Nephron progenitor cell (in vitro differentiated cells): ENCODE measurements at regions not wholly inside any gene's neighbourhood (a gene's known extent, or its start where the extent isn't known, plus 50 kb on each side); places are given as distances from the start of the nearest gene placed in this dataset.

Experiments used
- DNase-seq: peaks from one replicate; pipeline ENCODE4 v3.0.0; 2021
- H3K27ac Mint-ChIP-seq: 2 replicates; pipeline ENCODE4 v1.8.0; 2021; ENCODE audit warnings: mild to moderate bottlenecking, moderate library complexity, mixed read lengths
- H3K27me3 Mint-ChIP-seq: 2 replicates; pipeline ENCODE4 v1.8.0; 2021; ENCODE audit warnings: mild to moderate bottlenecking, low read depth, mixed read lengths; ENCODE audit not compliant: poor library complexity
- H3K36me3 Mint-ChIP-seq: 2 replicates; pipeline ENCODE4 v1.8.0; 2021; ENCODE audit warnings: low read depth, mixed read lengths
- H3K4me1 Mint-ChIP-seq: 2 replicates; pipeline ENCODE4 v1.8.0; 2021; ENCODE audit warnings: mixed read lengths
- H3K4me3 Mint-ChIP-seq: 2 replicates; pipeline ENCODE4 v1.8.0; 2021; ENCODE audit warnings: mild to moderate bottlenecking, moderate library complexity, mixed read lengths
- H3K9me3 Mint-ChIP-seq: 2 replicates; pipeline ENCODE4 v1.8.0; 2021; ENCODE audit warnings: mild to moderate bottlenecking, moderate library complexity, mixed read lengths
- TF ChIP-seq, protein P1 (sequence below): fragments of 200-600 bp; sonication (generic); IDR thresholded peaks from 2 replicates; pipeline ENCODE4 v1.5.0; 2021; ENCODE audit warnings: antibody characterized with exemption

DNA sequence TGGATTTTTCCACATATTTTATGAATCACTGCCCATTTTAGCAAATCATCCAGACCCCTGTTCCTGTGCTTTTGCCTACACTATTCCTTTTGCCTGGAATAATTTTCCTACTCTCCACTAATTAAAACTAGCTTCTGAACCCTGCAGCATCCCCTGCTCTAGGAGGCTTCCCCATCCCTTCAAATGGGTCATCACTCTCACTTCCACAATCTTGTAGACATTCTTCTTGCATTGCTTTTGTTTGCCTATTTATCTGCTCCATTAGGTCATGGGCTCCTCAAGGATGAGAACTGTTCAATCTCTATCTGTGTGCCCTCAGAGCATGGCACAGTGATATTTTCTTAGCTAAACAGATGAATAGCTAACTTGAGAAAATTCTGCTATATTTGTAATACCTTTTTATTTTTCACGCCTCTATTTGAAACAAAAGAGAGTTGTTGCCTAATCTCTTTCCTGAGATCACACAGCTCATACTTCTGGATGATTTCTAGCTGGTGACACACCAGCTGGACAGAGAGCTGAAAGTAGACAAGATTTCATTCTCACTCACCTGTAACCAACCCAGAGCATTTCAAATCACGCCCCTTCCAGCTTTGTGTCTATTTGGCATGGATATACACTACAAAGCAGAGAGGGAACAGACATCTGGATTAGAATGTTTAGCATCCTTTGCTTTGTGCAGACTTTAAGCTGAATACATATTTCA lies 466.0 kb downstream of the FOXO1 start:
- TF ChIP-seq, protein P1, sequence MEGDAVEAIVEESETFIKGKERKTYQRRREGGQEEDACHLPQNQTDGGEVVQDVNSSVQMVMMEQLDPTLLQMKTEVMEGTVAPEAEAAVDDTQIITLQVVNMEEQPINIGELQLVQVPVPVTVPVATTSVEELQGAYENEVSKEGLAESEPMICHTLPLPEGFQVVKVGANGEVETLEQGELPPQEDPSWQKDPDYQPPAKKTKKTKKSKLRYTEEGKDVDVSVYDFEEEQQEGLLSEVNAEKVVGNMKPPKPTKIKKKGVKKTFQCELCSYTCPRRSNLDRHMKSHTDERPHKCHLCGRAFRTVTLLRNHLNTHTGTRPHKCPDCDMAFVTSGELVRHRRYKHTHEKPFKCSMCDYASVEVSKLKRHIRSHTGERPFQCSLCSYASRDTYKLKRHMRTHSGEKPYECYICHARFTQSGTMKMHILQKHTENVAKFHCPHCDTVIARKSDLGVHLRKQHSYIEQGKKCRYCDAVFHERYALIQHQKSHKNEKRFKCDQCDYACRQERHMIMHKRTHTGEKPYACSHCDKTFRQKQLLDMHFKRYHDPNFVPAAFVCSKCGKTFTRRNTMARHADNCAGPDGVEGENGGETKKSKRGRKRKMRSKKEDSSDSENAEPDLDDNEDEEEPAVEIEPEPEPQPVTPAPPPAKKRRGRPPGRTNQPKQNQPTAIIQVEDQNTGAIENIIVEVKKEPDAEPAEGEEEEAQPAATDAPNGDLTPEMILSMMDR = no peak
- Mint-ChIP-seq H3K4me1 (no peaks in the 10 kb centered on the region), H3K9me3 (peaks cover 4% of the 10 kb centered on the region), H3K4me3 (no peak overlapping the region), H3K27ac (no peak overlapping the region), H3K36me3 (no peaks in the 10 kb centered on the region), H3K27me3 (no peaks in the 10 kb centered on the region)
- DNase-seq = no peak

DNA sequence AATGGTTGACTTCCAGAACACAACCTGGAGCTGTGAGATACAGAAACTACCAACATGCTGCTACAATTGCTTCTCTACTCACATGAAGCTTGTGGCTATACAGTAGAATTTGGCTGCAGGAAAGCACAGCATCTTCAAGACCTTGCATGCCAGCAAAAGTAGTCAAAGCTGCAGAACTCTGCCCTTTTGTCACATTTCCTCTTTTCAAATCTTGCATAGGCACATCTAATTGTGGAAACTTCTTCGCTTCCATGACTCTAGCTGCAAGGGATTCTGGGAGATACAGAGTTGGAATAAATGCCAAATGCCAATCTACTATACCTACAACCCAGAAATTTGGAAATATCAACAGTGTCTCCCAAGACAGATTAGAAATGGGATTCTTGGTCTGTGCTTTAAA lies 462.2 kb downstream of the FOXO1 start:
- Mint-ChIP-seq H3K4me3 (no peak overlapping the region), H3K4me1 (no peaks in the 10 kb centered on the region), H3K9me3 (peaks cover 4% of the 10 kb centered on the region), H3K36me3 (no peaks in the 10 kb centered on the region), H3K27me3 (no peaks in the 10 kb centered on the region), H3K27ac (no peak overlapping the region)
- TF ChIP-seq, protein P1 = no peak
- no peak for DNase-seq

DNA sequence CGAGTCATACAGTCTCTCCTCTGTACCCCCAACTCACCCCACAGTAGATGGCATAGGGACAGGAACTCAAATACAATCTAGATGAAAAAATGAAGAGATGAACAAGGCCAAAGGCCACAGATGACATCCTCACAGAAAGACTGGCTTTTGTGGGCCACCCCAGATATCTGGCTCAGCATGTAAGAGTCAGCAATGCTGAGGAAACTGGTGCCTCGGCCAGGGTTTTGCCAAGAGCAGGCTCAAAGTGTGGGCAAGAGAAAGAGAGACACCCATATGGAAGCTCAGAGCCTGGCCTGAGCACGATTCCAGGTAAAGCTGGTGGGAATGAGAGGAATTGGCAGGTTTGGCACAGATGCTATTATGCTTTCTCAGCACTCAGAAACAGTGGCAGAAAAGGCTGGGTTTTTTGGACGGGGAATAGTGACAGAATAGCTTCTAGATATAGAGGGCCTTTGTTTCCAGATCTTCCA lies 460.6 kb downstream of the FOXO1 start:
- Mint-ChIP-seq H3K27me3 (peaks cover 3% of the 10 kb centered on the region), H3K27ac (no peak overlapping the region), H3K4me1 (no peaks in the 10 kb centered on the region), H3K36me3 (no peaks in the 10 kb centered on the region), H3K9me3 (peaks cover 4% of the 10 kb centered on the region), H3K4me3 (no peak overlapping the region)
- DNase-seq = no peak
- TF ChIP-seq, protein P1 = no peak

DNA sequence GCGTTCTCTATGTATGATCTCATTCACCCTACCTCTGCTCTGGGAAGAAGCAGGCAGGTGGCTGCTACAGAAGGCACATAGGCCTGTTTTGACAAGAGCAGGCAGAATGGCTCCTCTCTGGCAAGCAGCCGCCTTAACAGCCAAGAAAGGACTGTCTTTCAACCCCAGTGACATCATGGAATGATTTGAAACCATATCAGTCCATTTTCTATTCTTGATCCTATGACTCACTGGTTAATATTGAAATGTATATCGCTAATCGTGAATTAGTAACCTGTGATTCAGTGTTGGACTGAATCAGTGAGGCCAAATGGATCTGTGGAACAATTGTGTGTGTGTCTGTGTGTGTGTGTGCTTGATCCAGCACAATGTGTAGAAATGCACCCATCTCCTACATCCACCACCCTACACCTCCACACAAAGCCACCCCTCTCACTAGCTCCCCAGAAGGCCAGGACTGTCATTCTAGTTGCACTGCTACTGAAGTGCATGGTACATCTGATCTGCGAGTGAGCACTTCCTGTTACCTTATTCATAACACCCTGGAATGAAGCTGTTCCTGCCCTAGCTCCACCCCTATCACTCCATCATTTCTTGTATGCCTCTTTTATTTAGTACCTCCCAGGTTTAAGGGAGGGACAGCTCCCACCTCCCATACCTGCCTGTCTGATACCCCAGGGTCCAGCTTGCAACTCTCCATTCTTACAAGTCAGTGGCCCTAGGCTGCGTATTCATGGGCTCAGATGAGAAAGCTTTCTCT lies 460.0 kb downstream of the FOXO1 start:
- no peak for DNase-seq
- TF ChIP-seq, protein P1 = no peak
- Mint-ChIP-seq H3K36me3 (no peaks in the 10 kb centered on the region), H3K27ac (no peak overlapping the region), H3K9me3 (peaks cover 4% of the 10 kb centered on the region), H3K4me1 (no peaks in the 10 kb centered on the region), H3K4me3 (no peak overlapping the region), H3K27me3 (peaks cover 3% of the 10 kb centered on the region)

DNA sequence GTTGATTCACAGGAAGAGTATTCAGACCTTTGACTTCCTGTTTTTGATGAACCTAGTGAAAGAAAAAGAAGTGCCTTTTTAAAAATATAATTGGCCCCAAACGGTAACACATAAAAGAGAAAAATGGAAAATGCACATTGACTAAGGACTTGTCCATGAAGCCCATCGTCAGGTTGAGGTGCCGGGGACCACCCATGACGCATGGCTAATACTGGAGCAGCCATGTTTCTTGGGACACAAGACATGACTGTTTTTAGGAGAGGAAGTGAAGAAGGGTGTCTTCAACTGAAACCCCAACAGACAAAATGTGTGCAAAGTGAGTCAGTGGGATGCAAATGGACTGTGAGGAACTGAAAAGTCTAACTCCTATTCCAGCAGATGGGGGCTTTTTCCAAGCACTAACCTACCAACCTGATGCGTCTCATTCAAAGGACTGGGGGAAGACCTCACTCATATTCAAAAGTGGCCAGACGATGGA lies 459.4 kb downstream of the FOXO1 start:
- Mint-ChIP-seq H3K27me3 (peaks cover 3% of the 10 kb centered on the region), H3K36me3 (no peaks in the 10 kb centered on the region), H3K4me1 (no peaks in the 10 kb centered on the region), H3K27ac (no peak overlapping the region), H3K4me3 (no peak overlapping the region), H3K9me3 (peaks cover 4% of the 10 kb centered on the region)
- TF ChIP-seq, protein P1 = no peak
- no peak for DNase-seq
